ENCODE measurements at regions not wholly inside any gene's neighbourhood (a gene's known extent, or its start where the extent isn't known, plus 50 kb on each side); places are given as distances from the start of the nearest gene placed in this dataset.

DNA sequence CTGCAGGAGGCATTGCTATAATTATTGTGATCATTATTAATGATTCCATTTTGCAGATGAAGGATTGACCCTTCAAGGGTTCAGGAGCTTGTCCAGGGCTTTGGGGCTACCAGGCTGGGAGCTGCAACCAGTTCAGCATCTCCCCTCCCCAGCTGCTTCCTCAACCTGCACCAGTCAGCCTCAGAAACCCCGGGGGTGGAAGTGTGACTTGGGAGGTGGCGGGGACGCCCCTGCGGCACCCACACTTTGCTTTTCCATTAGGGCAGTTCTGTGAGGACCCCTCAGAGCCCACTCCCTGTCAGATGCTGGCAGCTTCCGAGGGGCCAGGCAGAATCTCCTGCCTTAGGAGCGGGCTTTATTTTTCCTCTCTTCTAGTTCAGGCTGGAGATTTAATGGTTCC, 85.6 kb downstream of the OLFM1 start:
- H3K79me1 ChIP-seq (ENCODE audit: low read length) = no peaks in the 10 kb centered on the region
- H3K4me1 ChIP-seq (ENCODE audit: control insufficient read depth in 1 of 2, insufficient read depth in 2 of 2, low read length in 2 of 2) = no peaks in the 10 kb centered on the region
- H3K4ac ChIP-seq (ENCODE audit: low read depth, low read length) = no peak overlapping the region
- H4K8ac ChIP-seq (ENCODE audit: low read depth, low read length) = no peak overlapping the region
- no peak overlapping the region for H3K18ac ChIP-seq (ENCODE audit: low read length)
- no peaks in the 10 kb centered on the region for H3K36me3 ChIP-seq (ENCODE audit: control insufficient read depth in 1 of 2, insufficient read depth in 2 of 2, low read length in 2 of 2)
- peaks cover 4% of the 10 kb centered on the region for H3K9me3 ChIP-seq (ENCODE audit: insufficient read depth, low read depth, low read length)
- no peaks in the 10 kb centered on the region for H3K27me3 ChIP-seq (ENCODE audit: insufficient read depth, low read length)
- DNase-seq = no peak
- H4K12ac ChIP-seq (ENCODE audit: low read depth, low read length) = no peak overlapping the region
- H2AFZ ChIP-seq (ENCODE audit: insufficient read depth, low read length, poor library complexity) = no peak overlapping the region
- no CpG with 5 or more reads among the region's 6 CpGs for WGBS (ENCODE audit: extremely low coverage, insufficient coverage, insufficient read length)
- no peak overlapping the region for H2BK120ac ChIP-seq (ENCODE audit: insufficient read depth, low read length, poor library complexity)
- no peak overlapping the region for H3K9ac ChIP-seq (ENCODE audit: low read length)
- H2BK12ac ChIP-seq (ENCODE audit: low read length) = no peak overlapping the region
- H2BK5ac ChIP-seq (ENCODE audit: low read depth, low read length, poor library complexity) = no peak overlapping the region
- no peak overlapping the region for H2AK5ac ChIP-seq (ENCODE audit: low read length)
- H4K91ac ChIP-seq (ENCODE audit: low read depth, low read length) = no peak overlapping the region
- no peak overlapping the region for H3K23ac ChIP-seq (ENCODE audit: low read length)
- H3K4me3 ChIP-seq (ENCODE audit: low read depth, low read length) = no peak overlapping the region
- H3K79me2 ChIP-seq (ENCODE audit: control insufficient read depth, insufficient read depth, low read length, poor library complexity) = no peaks in the 10 kb centered on the region
- H3K27ac ChIP-seq (ENCODE audit: low read depth, low read length) = no peak overlapping the region
- H3K14ac ChIP-seq (ENCODE audit: low read length) = no peak overlapping the region
- no peak overlapping the region for H3K4me2 ChIP-seq (ENCODE audit: low read length)

DNA sequence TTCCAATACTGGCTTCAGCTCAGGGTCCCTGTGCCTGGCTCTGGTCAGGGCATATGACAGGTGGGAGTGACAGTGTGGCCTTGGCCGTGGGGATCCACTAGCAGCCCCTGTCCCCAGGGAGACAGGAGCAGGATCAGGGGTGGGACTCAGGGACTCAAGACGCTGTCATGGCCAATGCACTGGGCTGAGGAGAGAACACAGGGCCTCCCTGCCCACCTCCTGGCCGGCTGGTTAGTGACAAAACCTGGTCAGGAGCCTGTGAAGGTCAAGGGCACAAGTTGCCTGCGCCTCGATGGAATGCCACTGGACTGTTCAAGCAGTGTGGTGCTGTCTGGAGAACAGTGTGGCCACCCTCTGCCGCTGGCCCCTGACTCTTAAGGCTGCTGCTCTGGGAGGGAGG, 86.8 kb downstream of the OLFM1 start:
- DNase-seq = no peak
- peaks cover 4% of the 10 kb centered on the region for H3K9me3 ChIP-seq (ENCODE audit: insufficient read depth, low read depth, low read length)
- no peaks in the 10 kb centered on the region for H3K27me3 ChIP-seq (ENCODE audit: insufficient read depth, low read length)
- no peak overlapping the region for H3K14ac ChIP-seq (ENCODE audit: low read length)
- no peak overlapping the region for H3K23ac ChIP-seq (ENCODE audit: low read length)
- no peak overlapping the region for H2BK120ac ChIP-seq (ENCODE audit: insufficient read depth, low read length, poor library complexity)
- no peaks in the 10 kb centered on the region for H3K79me1 ChIP-seq (ENCODE audit: low read length)
- H3K36me3 ChIP-seq (ENCODE audit: control insufficient read depth in 1 of 2, insufficient read depth in 2 of 2, low read length in 2 of 2) = no peaks in the 10 kb centered on the region
- H3K4ac ChIP-seq (ENCODE audit: low read depth, low read length) = no peak overlapping the region
- H3K18ac ChIP-seq (ENCODE audit: low read length) = no peak overlapping the region
- no peak overlapping the region for H2AFZ ChIP-seq (ENCODE audit: insufficient read depth, low read length, poor library complexity)
- no peak overlapping the region for H4K12ac ChIP-seq (ENCODE audit: low read depth, low read length)
- no peak overlapping the region for H2AK5ac ChIP-seq (ENCODE audit: low read length)
- no peak overlapping the region for H2BK5ac ChIP-seq (ENCODE audit: low read depth, low read length, poor library complexity)
- H4K8ac ChIP-seq (ENCODE audit: low read depth, low read length) = no peak overlapping the region
- H3K4me3 ChIP-seq (ENCODE audit: low read depth, low read length) = no peak overlapping the region
- no peak overlapping the region for H2BK12ac ChIP-seq (ENCODE audit: low read length)
- no CpG with 5 or more reads among the region's 6 CpGs for WGBS (ENCODE audit: extremely low coverage, insufficient coverage, insufficient read length)
- no peak overlapping the region for H3K27ac ChIP-seq (ENCODE audit: low read depth, low read length)
- no peaks in the 10 kb centered on the region for H3K4me1 ChIP-seq (ENCODE audit: control insufficient read depth in 1 of 2, insufficient read depth in 2 of 2, low read length in 2 of 2)
- no peak overlapping the region for H4K91ac ChIP-seq (ENCODE audit: low read depth, low read length)
- H3K79me2 ChIP-seq (ENCODE audit: control insufficient read depth, insufficient read depth, low read length, poor library complexity) = no peaks in the 10 kb centered on the region
- H3K4me2 ChIP-seq (ENCODE audit: low read length) = no peak overlapping the region
- no peak overlapping the region for H3K9ac ChIP-seq (ENCODE audit: low read length)

- Histone ChIP-seq H3K4me1 (ENCODE audit: control insufficient read depth in 1 of 2, insufficient read depth in 2 of 2, low read length in 2 of 2) (no peaks in the 10 kb centered on the region), H3K4ac (ENCODE audit: low read depth, low read length) (no peak overlapping the region)
Observed at GRCh38 chr9:135174981-135175380, 87.5 kb downstream of the OLFM1 start.

GRCh38 chr9:135176284-135176683, 88.8 kb downstream of the OLFM1 start:
- Histone ChIP-seq H2BK12ac (ENCODE audit: low read length) (no peak overlapping the region), H3K14ac (ENCODE audit: low read length) (no peak overlapping the region), H3K4ac (ENCODE audit: low read depth, low read length) (no peak overlapping the region), H2AFZ (ENCODE audit: insufficient read depth, low read length, poor library complexity) (no peak overlapping the region), H4K8ac (ENCODE audit: low read depth, low read length) (no peak overlapping the region), H3K36me3 (ENCODE audit: control insufficient read depth in 1 of 2, insufficient read depth in 2 of 2, low read length in 2 of 2) (no peaks in the 10 kb centered on the region), H3K4me2 (ENCODE audit: low read length) (no peak overlapping the region), H2BK120ac (ENCODE audit: insufficient read depth, low read length, poor library complexity) (no peak overlapping the region), H4K12ac (ENCODE audit: low read depth, low read length) (no peak overlapping the region), H3K27me3 (ENCODE audit: insufficient read depth, low read length) (no peaks in the 10 kb centered on the region), H4K91ac (ENCODE audit: low read depth, low read length) (no peak overlapping the region), H3K4me1 (ENCODE audit: control insufficient read depth in 1 of 2, insufficient read depth in 2 of 2, low read length in 2 of 2) (no peaks in the 10 kb centered on the region), H3K79me1 (ENCODE audit: low read length) (no peaks in the 10 kb centered on the region), H3K23ac (ENCODE audit: low read length) (no peak overlapping the region), H3K27ac (ENCODE audit: low read depth, low read length) (no peak overlapping the region), H3K79me2 (ENCODE audit: control insufficient read depth, insufficient read depth, low read length, poor library complexity) (no peaks in the 10 kb centered on the region), H3K4me3 (ENCODE audit: low read depth, low read length) (no peak overlapping the region), H2AK5ac (ENCODE audit: low read length) (no peak overlapping the region), H3K18ac (ENCODE audit: low read length) (no peak overlapping the region), H2BK5ac (ENCODE audit: low read depth, low read length, poor library complexity) (no peak overlapping the region), H3K9ac (ENCODE audit: low read length) (no peak overlapping the region), H3K9me3 (ENCODE audit: insufficient read depth, low read depth, low read length) (no peaks in the 10 kb centered on the region)
- no CpG with 5 or more reads among the region's 20 CpGs for WGBS (ENCODE audit: extremely low coverage, insufficient coverage, insufficient read length)
- DNase-seq = no peak

More at GRCh38 chr9:135174981-135175380, 87.5 kb downstream of the OLFM1 start:
- Histone ChIP-seq H4K91ac (ENCODE audit: low read depth, low read length) (no peak overlapping the region), H2AFZ (ENCODE audit: insufficient read depth, low read length, poor library complexity) (no peak overlapping the region), H2BK5ac (ENCODE audit: low read depth, low read length, poor library complexity) (no peak overlapping the region), H3K79me2 (ENCODE audit: control insufficient read depth, insufficient read depth, low read length, poor library complexity) (no peaks in the 10 kb centered on the region), H4K8ac (ENCODE audit: low read depth, low read length) (no peak overlapping the region), H3K27ac (ENCODE audit: low read depth, low read length) (no peak overlapping the region), H3K9ac (ENCODE audit: low read length) (no peak overlapping the region), H4K12ac (ENCODE audit: low read depth, low read length) (no peak overlapping the region), H3K23ac (ENCODE audit: low read length) (no peak overlapping the region), H3K36me3 (ENCODE audit: control insufficient read depth in 1 of 2, insufficient read depth in 2 of 2, low read length in 2 of 2) (no peaks in the 10 kb centered on the region), H3K79me1 (ENCODE audit: low read length) (no peaks in the 10 kb centered on the region), H3K9me3 (ENCODE audit: insufficient read depth, low read depth, low read length) (peaks cover under 1% of the 10 kb centered on the region), H3K4me3 (ENCODE audit: low read depth, low read length) (no peak overlapping the region), H3K14ac (ENCODE audit: low read length) (no peak overlapping the region), H3K4me2 (ENCODE audit: low read length) (no peak overlapping the region), H2BK120ac (ENCODE audit: insufficient read depth, low read length, poor library complexity) (no peak overlapping the region), H3K27me3 (ENCODE audit: insufficient read depth, low read length) (no peaks in the 10 kb centered on the region), H2AK5ac (ENCODE audit: low read length) (no peak overlapping the region), H3K18ac (ENCODE audit: low read length) (no peak overlapping the region), H2BK12ac (ENCODE audit: low read length) (no peak overlapping the region)
- DNase-seq = no peak
- WGBS (ENCODE audit: extremely low coverage, insufficient coverage, insufficient read length) = no CpG with 5 or more reads among the region's 11 CpGs

All from trophoblast cell (in vitro differentiated cells and primary cell).